ENCODE measurements at regions not wholly inside any gene's neighbourhood (a gene's known extent, or its start where the extent isn't known, plus 50 kb on each side); places are given as distances from the start of the nearest gene placed in this dataset.

- DNase-seq = no peak
Measured at GRCh38 chr7:42858570-42858969, 53.3 kb downstream of the C7orf25 start.

DNA sequence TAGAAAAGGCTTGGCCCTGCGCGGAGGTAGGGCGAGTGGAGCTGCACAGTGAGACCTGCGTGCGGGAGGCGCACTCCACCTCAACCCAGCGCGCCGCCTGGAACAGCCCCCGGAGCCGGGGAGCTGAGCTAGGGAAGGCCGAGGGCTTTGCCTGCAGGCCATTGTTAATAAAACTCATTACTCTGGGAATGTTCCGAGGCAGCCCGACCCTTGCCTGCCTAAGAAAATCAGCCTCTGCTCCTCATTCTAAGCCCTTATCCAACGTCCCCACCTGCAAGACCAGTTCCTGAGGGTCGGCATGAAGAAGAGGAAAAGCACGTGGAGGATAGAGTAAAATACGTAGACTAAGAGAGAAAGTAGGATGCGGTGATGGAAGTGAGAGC, 55.3 kb downstream of the C7orf25 start:
- no peak for DNase-seq

- no peak for DNase-seq
Measured at GRCh38 chr7:42854571-42855118, 57.2 kb downstream of the C7orf25 start.

DNA sequence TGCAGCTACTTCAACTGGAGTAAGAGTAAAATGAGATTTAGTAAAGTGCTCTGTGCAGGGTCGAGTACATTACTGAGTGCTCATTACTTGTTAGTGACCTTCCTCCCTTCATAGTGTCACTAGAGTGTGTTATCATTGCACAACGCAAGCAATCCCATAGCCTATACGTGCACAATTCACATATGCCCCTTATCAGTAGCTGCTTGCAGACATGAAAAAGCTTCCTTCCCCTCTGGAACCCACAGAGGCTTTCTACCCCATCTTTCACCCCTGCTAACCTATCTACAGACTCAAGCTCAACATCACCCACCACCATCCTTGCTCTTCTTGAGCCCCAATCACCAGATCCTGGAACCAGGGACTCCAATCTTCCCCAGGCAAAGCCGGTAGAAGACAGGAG, 59.3 kb downstream of the C7orf25 start:
- no peak for DNase-seq

DNA sequence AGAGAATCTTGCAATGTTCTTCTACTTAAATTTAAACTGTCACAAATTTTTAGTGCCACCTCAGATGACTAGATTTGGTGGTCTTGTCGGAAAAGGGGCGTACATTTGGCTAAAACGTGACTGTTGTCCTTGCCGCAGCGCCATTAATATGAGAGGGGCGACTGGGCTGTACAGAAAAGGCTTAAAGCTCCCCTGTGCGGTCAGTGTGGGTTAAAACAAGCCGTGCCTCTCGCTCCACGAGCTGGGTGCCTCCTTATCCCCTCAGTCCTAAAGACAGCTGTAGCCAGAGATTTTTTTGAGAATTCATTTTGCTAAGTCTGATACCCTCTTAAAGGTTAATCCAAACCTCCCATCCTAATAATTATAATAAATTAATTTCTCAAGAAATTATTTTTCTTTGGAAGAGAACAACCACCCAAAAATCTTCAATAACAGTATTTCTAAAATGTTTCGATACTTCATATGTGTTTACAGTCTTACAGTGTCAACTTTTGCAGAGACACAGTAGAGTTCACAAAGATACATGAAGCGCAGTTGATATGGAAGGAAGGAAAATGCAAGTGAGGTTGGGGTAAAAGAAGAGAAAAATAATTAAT, 68.6 kb downstream of the C7orf25 start:
- DNase-seq = no peak

GRCh38 chr7:42834676-42835075, 77.2 kb downstream of the C7orf25 start:
- no peak for DNase-seq

DNA sequence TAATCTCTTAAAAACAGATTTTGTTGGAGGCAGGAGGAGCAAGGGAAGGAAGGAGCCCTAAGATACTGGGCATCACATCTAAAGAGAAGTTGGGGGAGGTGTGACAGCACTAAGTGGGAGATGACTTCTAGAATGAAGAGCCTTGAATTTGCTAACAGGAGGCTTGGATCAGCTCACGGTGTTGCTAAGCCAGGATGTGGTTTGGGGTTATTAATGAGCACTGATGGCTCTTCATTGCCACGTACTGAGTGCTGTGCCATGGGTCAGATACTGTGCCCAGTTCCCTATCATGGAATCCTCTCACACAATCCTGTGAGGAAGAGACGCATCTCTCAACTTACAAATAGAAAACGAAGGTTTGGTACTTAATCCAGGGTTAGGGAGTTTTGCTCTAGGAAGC, 78.5 kb downstream of the C7orf25 start:
- DNase-seq = no peak

DNA sequence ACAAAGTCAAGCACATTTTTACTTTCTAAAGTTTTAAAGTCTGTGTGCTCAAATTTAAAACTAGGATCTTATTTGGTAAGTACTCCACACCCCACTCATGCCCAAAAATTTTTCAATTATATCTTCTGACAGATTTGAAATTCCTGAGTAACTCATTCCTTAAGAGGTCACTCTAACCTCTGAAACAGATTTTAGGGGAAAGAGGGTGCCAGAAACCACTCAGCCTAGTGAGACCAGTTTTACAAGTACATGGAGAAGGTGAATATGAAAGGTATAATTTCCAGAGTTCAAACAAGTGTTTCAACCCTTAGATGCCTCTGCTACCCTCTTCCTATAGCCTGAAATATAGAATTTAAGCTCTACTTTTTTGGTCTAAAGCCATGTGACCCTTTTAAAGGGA, 79.2 kb downstream of the C7orf25 start:
- no peak for DNase-seq

GRCh38 chr7:42831718-42832522, 80.0 kb downstream of the C7orf25 start:
- no peak for DNase-seq

DNA sequence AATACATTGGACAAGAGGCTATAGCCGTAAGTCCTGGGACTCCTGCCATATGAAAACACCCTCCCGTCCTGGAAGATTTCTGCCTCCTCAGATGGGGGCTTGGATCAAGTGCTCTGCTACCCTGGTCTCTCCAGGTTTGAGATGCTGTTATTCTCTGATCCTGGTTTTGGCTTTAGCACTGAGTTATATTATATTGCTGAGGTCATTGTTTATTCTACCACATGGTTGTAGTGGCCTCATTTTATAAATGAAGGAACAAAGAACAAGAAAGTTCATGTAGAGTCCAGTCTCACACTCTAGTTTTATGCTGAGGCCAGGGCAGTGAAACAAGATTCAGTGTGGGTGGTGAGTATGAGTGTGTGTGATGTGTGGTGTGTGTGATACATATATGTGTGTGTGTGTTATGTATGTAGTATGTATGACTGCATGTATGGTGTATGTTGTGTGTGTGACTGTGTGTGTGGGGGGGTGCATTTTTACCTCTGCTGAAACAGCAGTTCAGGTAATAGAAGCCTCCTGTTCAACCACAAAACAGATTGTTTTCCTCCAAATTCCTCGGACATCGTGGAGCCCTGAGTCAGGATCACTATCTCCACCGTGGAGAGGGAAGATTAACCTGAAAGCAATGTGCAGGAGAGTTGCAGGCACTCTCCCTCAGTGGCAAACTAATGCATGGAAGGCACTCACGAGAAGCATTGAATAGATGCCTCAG, 80.7 kb downstream of the C7orf25 start:
- no peak for DNase-seq

- DNase-seq = no peak
Measured at GRCh38 chr7:42812779-42813178, 99.1 kb downstream of the C7orf25 start.

DNA sequence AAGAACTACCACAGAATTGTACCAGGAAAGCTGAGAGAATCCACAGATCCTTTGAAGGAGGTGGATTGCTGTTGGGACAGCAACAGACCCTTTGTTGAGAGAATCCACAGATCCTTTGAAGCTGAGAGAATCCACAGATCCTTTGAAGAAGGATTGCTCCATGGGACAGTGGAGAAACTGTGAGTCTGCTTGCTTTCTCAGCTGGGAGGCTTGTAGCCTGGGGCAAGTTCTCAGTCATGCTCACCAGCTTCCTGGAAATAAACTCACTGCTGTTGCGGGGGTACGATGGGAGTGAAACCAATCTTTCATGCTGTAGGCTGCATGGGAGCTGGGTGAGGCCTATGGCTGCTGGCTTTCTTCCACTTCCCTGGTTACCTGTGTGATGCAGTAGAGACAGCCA, 106.3 kb downstream of the C7orf25 start:
- DNase-seq = no peak

DNA sequence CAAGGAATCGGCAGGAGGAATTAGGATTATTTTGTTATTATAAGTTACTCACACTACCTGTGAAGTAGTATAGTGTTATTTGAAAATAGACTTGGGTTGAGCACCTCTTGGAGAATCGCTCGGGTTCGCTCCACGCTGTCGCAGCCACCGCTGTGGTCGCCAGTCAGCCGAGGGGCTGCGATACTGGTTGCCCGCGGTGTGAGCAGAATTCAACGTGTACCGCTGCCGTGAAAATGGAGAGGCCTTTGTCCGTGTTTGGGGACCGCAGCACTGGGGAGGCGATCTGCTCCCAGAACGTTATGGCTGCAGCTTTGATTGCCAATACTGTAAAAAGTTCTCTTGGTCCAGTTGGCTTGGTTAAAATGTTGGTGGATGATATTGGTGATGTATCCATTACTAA, 117.2 kb downstream of the C7orf25 start:
- no peak for DNase-seq

DNA sequence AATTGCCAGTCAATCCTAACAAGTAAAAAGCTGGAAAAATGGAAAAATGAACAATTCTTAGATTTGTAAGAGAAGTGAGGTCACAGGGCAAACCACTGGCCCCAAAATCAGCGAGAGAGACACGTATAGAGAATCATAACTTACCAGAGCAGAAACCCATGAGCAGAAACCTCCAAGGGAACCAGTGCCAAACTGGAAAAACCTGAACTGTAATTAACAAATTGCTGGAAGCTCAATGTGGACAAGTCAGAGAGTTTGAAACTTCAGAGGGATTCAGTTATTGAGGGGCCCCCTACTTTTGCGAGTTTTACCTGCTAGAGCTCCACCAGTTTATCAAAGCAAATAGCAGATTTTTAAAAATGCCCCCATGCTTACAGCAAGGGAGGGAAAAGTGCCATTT, 119.0 kb downstream of the C7orf25 start:
- no peak for DNase-seq

GRCh38 chr7:42790196-42790595, 121.7 kb downstream of the C7orf25 start:
- DNase-seq = no peak

DNA sequence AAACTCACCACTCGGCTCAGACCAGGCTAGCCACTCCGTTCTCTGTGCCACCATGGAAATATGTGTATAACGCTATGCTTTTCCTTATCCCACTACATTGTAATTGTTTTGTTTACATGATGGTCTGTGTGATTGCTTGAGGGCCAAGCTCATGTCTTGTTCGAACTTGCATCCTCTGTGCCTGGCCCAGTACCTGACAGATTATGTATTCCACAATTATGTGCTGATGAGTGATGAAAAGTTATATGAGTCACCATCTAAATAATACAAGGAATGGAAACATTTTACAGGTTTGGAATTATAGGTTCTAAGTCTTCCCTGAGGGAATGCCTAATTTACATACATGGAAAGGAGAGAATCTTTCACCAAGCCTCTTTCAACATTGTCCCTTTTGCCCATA, 137.4 kb downstream of the C7orf25 start:
- DNase-seq = no peak

GRCh38 chr7:42770114-42770513, 141.8 kb downstream of the C7orf25 start:
- DNase-seq = no peak

- DNase-seq = no peak
Measured at GRCh38 chr7:42768045-42768444, 143.8 kb downstream of the C7orf25 start.

- DNase-seq = no peak
Measured at GRCh38 chr7:42766782-42767423, 145.0 kb downstream of the C7orf25 start.

GRCh38 chr7:42765931-42766330, 145.9 kb downstream of the C7orf25 start:
- no peak for DNase-seq

- DNase-seq = no peak
Measured at GRCh38 chr7:42763137-42763551, 148.7 kb downstream of the C7orf25 start.

- no peak for DNase-seq
Measured at GRCh38 chr7:42761486-42761885, 150.4 kb downstream of the C7orf25 start.

GRCh38 chr7:42758124-42758523, 153.7 kb downstream of the C7orf25 start:
- DNase-seq = no peak
